ENCODE measurements at regions not wholly inside any gene's neighbourhood (a gene's known extent, or its start where the extent isn't known, plus 50 kb on each side); places are given as distances from the start of the nearest gene placed in this dataset.

DNA sequence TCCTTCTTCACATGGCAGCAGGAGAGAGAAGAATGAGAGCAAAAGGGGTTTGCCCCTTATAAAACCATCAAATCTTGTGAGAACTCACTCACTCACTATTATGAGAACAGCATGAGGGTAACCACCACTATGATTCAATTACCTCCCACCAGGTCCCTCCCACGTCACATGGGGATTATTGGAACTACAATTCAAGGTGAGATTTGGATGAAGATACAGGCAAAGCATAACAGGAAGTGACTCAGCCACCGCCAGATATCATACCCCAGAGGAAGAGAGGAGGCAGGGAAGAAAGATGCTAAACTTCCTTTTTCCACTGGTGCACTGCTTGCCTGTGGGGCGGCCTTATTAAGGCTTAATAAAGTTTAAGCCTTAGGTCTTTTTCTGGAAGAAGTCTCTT is 766.1 kb downstream of the KCTD8 start:
- H3K9ac ChIP-seq (ENCODE audit: insufficient read depth, low read length): no peak overlapping the region
- H3K4me3 ChIP-seq (replicated peaks in 1 of 4; ENCODE audit: control extremely low read depth in 1 of 4, insufficient read depth in 1 of 4, low read depth in 3 of 4, low read length in 4 of 4): no peak overlapping the region
- no peak overlapping the region for H3K4me2 ChIP-seq (ENCODE audit: extremely low read depth, insufficient read depth, low read length)
- H3K27ac ChIP-seq (ENCODE audit: insufficient read depth, low read length): no peak overlapping the region
- peak in 1 of 2 donors; percentile 5 for DNase-seq (ENCODE audit: low read depth in 2 of 2)
- no peaks in the 10 kb centered on the region for H4K20me1 ChIP-seq (ENCODE audit: control insufficient read depth, extremely low read depth, insufficient read depth, low read length)
- no peak for TF ChIP-seq EZH2 (IDR thresholded peaks at IDR 0.05; ENCODE audit: low read length, missing control alignments)
- TF ChIP-seq, protein P1, sequence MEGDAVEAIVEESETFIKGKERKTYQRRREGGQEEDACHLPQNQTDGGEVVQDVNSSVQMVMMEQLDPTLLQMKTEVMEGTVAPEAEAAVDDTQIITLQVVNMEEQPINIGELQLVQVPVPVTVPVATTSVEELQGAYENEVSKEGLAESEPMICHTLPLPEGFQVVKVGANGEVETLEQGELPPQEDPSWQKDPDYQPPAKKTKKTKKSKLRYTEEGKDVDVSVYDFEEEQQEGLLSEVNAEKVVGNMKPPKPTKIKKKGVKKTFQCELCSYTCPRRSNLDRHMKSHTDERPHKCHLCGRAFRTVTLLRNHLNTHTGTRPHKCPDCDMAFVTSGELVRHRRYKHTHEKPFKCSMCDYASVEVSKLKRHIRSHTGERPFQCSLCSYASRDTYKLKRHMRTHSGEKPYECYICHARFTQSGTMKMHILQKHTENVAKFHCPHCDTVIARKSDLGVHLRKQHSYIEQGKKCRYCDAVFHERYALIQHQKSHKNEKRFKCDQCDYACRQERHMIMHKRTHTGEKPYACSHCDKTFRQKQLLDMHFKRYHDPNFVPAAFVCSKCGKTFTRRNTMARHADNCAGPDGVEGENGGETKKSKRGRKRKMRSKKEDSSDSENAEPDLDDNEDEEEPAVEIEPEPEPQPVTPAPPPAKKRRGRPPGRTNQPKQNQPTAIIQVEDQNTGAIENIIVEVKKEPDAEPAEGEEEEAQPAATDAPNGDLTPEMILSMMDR (conservative IDR thresholded peaks at IDR 0.05 in 1 of 2, IDR thresholded peaks at IDR 0.05 in 1 of 2; ENCODE audit: low read depth in 1 of 2, low read length in 2 of 2): no peak
- no peak overlapping the region for H2AFZ ChIP-seq (ENCODE audit: low read length)
- H3K36me3 ChIP-seq (ENCODE audit: control insufficient read depth, insufficient read depth, low read length): no peaks in the 10 kb centered on the region
- H3K4me1 ChIP-seq (ENCODE audit: control insufficient read depth, extremely low read depth, insufficient read depth, low read length): no peaks in the 10 kb centered on the region
- H3K79me2 ChIP-seq (ENCODE audit: control insufficient read depth, insufficient read depth, low read length): no peaks in the 10 kb centered on the region
- no peaks in the 10 kb centered on the region for H3K9me3 ChIP-seq (ENCODE audit: control insufficient read depth, insufficient read depth, low read depth, low read length)
- H3K27me3 ChIP-seq (ENCODE audit: control insufficient read depth, insufficient read depth, low read length): no peaks in the 10 kb centered on the region

DNA sequence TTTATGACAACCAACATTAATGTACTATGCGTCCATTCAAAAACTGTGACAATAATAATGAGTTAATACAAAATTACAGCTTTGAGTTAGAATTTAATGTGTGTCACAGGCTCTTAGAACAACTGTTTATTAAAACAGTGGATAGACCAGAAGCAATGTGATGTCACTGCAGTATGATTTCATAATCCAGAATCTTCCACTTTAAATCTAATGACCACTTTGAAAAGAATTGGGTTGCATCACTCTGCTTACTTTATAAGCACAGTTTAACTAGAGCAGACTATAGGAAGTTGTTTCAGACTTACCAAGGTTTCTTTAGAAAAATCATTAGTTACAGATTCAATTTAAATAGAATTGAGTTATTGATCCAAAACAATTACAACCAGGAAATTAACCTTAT is 758.5 kb downstream of the KCTD8 start:
- Histone ChIP-seq H4K20me1 (ENCODE audit: control insufficient read depth, extremely low read depth, insufficient read depth, low read length) (no peaks in the 10 kb centered on the region), H3K27me3 (ENCODE audit: control insufficient read depth, insufficient read depth, low read length) (no peaks in the 10 kb centered on the region), H3K9me3 (ENCODE audit: control insufficient read depth, insufficient read depth, low read depth, low read length) (no peaks in the 10 kb centered on the region), H3K9ac (ENCODE audit: insufficient read depth, low read length) (no peak overlapping the region), H3K79me2 (ENCODE audit: control insufficient read depth, insufficient read depth, low read length) (no peaks in the 10 kb centered on the region), H3K4me3 (replicated peaks in 1 of 4; ENCODE audit: control extremely low read depth in 1 of 4, insufficient read depth in 1 of 4, low read depth in 3 of 4, low read length in 4 of 4) (no peak overlapping the region), H3K27ac (ENCODE audit: insufficient read depth, low read length) (no peak overlapping the region), H3K4me2 (ENCODE audit: extremely low read depth, insufficient read depth, low read length) (no peak overlapping the region), H3K36me3 (ENCODE audit: control insufficient read depth, insufficient read depth, low read length) (no peaks in the 10 kb centered on the region), H2AFZ (ENCODE audit: low read length) (no peak overlapping the region), H3K4me1 (ENCODE audit: control insufficient read depth, extremely low read depth, insufficient read depth, low read length) (no peaks in the 10 kb centered on the region)
- no peak for TF ChIP-seq EZH2 (IDR thresholded peaks at IDR 0.05; ENCODE audit: low read length, missing control alignments)
- TF ChIP-seq, protein P1 (conservative IDR thresholded peaks at IDR 0.05 in 1 of 2, IDR thresholded peaks at IDR 0.05 in 1 of 2; ENCODE audit: low read depth in 1 of 2, low read length in 2 of 2): no peak
- peak; percentile 23 to 54 for DNase-seq (ENCODE audit: low read depth in 2 of 2)

DNA sequence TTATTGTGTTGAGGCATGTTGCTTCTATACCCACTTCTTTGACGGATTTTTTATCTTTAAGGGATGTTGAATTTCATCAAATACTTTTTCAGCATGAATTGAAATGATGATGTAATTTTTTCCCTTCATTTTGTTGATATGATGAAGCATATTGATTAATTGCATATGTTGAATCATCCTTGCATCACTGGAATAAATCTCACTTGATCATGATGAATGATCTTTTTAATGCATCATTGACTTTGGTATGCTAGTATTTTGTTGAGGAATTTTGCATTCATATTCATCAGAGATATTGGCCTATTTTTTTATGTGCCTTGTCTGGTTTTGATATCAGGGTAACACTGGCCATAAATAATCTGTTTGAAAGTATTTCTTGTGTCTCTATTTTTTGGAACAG is 754.7 kb downstream of the KCTD8 start:
- Histone ChIP-seq H2AFZ (ENCODE audit: low read length) (no peak overlapping the region), H3K4me1 (ENCODE audit: control insufficient read depth, extremely low read depth, insufficient read depth, low read length) (no peaks in the 10 kb centered on the region), H4K20me1 (ENCODE audit: control insufficient read depth, extremely low read depth, insufficient read depth, low read length) (no peaks in the 10 kb centered on the region), H3K79me2 (ENCODE audit: control insufficient read depth, insufficient read depth, low read length) (no peaks in the 10 kb centered on the region), H3K27ac (ENCODE audit: insufficient read depth, low read length) (no peak overlapping the region), H3K9me3 (ENCODE audit: control insufficient read depth, insufficient read depth, low read depth, low read length) (no peaks in the 10 kb centered on the region), H3K36me3 (ENCODE audit: control insufficient read depth, insufficient read depth, low read length) (no peaks in the 10 kb centered on the region), H3K27me3 (ENCODE audit: control insufficient read depth, insufficient read depth, low read length) (no peaks in the 10 kb centered on the region), H3K9ac (ENCODE audit: insufficient read depth, low read length) (no peak overlapping the region), H3K4me3 (replicated peaks in 1 of 4; ENCODE audit: control extremely low read depth in 1 of 4, insufficient read depth in 1 of 4, low read depth in 3 of 4, low read length in 4 of 4) (no peak overlapping the region), H3K4me2 (ENCODE audit: extremely low read depth, insufficient read depth, low read length) (no peak overlapping the region)
- peak in 1 of 2 donors; percentile 78 for DNase-seq (ENCODE audit: low read depth in 2 of 2)
- no peak for TF ChIP-seq EZH2 (IDR thresholded peaks at IDR 0.05; ENCODE audit: low read length, missing control alignments)
- TF ChIP-seq, protein P1 (conservative IDR thresholded peaks at IDR 0.05 in 1 of 2, IDR thresholded peaks at IDR 0.05 in 1 of 2; ENCODE audit: low read depth in 1 of 2, low read length in 2 of 2): no peak
